ENCODE measurements at regions not wholly inside any gene's neighbourhood (a gene's known extent, or its start where the extent isn't known, plus 50 kb on each side); places are given as distances from the start of the nearest gene placed in this dataset.

DNA sequence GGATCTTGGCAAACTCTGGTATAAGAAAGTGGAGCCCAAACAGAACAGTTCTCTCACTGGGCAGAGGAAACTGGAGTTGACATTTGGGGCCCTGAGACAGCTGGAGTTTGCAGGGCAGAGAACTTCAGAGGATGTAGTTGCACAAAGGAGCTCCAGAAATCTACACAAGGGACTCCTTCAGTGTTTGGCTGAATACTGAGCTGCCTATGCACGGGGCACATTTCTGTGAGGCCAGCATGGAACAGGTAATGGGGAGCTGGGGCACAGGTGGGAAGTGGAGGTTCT, 169.3 kb downstream of the ANKRD60 start:
- DNase-seq (ENCODE audit: low read depth, low spot score) = no peak
- no peaks in the 10 kb centered on the region for H3K79me2 ChIP-seq (ENCODE audit: insufficient read depth, low read length)
- CTCF ChIA-PET = no interaction called here

More for the DNA sequence above, 169.3 kb downstream of the ANKRD60 start:
- no peaks in the 10 kb centered on the region for H3K9me2 ChIP-seq (ENCODE audit: insufficient read depth)
- BruUV-seq (replicated peaks) = no TSS peak
- RAD21 ChIA-PET (ENCODE audit: low non-redundant PET in 1 of 2, low total read pairs in 2 of 2, uncharacterized antibody in 2 of 2, unreplicated experiment in 2 of 2) = no interaction called here
- peaks cover 22% of the 10 kb centered on the region for H3K27me3 ChIP-seq (ENCODE audit: insufficient read depth, low read length)
- no peak overlapping the region for H3K4me2 ChIP-seq (ENCODE audit: low read length)
- H3K9ac ChIP-seq (ENCODE audit: low read length) = no peak overlapping the region
- no peaks in the 10 kb centered on the region for H4K20me1 ChIP-seq (ENCODE audit: insufficient read depth)
- H3K27ac ChIP-seq (ENCODE audit: low read depth, low read length) = no peak overlapping the region
- no peak overlapping the region for H3K4me3 ChIP-seq (replicated peaks in 1 of 2; ENCODE audit: low read depth in 1 of 2, low read length in 2 of 2)
- no peak overlapping the region for H2AFZ ChIP-seq (ENCODE audit: low read depth, low read length, poor library complexity, severe bottlenecking)
- H3K36me3 ChIP-seq (ENCODE audit: control insufficient read depth in 1 of 2, insufficient read depth in 2 of 2, low read length in 2 of 2) = no peaks in the 10 kb centered on the region
- TF ChIP-seq EZH2phosphoT487 (IDR thresholded peaks at IDR 0.05; ENCODE audit: borderline replicate concordance) (no peak), JUND (IDR thresholded peaks at IDR 0.05) (no peak), SP1 (IDR thresholded peaks at IDR 0.05; ENCODE audit: low read depth) (no peak), POLR2AphosphoS5 (IDR thresholded peaks at IDR 0.05; ENCODE audit: low read depth, low read length) (no peak), SRF (IDR thresholded peaks at IDR 0.05; ENCODE audit: low read depth) (no peak), SIN3A (IDR thresholded peaks at IDR 0.05; ENCODE audit: low read depth) (no peak), FOSL1 (IDR thresholded peaks at IDR 0.05; ENCODE audit: low read depth) (no peak), TCF7L2 (IDR thresholded peaks at IDR 0.05; ENCODE audit: borderline replicate concordance, extremely low read depth, insufficient read depth, insufficient read length) (no peak), CBX3 (IDR thresholded peaks at IDR 0.05; ENCODE audit: low read depth) (no peak), RAD21 (IDR thresholded peaks at IDR 0.05; ENCODE audit: low read depth) (no peak)
- TF ChIP-seq, protein P1, sequence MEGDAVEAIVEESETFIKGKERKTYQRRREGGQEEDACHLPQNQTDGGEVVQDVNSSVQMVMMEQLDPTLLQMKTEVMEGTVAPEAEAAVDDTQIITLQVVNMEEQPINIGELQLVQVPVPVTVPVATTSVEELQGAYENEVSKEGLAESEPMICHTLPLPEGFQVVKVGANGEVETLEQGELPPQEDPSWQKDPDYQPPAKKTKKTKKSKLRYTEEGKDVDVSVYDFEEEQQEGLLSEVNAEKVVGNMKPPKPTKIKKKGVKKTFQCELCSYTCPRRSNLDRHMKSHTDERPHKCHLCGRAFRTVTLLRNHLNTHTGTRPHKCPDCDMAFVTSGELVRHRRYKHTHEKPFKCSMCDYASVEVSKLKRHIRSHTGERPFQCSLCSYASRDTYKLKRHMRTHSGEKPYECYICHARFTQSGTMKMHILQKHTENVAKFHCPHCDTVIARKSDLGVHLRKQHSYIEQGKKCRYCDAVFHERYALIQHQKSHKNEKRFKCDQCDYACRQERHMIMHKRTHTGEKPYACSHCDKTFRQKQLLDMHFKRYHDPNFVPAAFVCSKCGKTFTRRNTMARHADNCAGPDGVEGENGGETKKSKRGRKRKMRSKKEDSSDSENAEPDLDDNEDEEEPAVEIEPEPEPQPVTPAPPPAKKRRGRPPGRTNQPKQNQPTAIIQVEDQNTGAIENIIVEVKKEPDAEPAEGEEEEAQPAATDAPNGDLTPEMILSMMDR (IDR thresholded peaks at IDR 0.05 in 2 of 3, conservative IDR thresholded peaks at IDR 0.05 in 1 of 3; ENCODE audit: borderline replicate concordance in 1 of 3, insufficient read depth in 1 of 3, low read depth in 2 of 3, low read length in 2 of 3) = no peak
- TF ChIP-seq, protein P2, sequence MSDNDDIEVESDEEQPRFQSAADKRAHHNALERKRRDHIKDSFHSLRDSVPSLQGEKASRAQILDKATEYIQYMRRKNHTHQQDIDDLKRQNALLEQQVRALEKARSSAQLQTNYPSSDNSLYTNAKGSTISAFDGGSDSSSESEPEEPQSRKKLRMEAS (IDR thresholded peaks at IDR 0.05) = no peak
- TF ChIP-seq, protein P3, sequence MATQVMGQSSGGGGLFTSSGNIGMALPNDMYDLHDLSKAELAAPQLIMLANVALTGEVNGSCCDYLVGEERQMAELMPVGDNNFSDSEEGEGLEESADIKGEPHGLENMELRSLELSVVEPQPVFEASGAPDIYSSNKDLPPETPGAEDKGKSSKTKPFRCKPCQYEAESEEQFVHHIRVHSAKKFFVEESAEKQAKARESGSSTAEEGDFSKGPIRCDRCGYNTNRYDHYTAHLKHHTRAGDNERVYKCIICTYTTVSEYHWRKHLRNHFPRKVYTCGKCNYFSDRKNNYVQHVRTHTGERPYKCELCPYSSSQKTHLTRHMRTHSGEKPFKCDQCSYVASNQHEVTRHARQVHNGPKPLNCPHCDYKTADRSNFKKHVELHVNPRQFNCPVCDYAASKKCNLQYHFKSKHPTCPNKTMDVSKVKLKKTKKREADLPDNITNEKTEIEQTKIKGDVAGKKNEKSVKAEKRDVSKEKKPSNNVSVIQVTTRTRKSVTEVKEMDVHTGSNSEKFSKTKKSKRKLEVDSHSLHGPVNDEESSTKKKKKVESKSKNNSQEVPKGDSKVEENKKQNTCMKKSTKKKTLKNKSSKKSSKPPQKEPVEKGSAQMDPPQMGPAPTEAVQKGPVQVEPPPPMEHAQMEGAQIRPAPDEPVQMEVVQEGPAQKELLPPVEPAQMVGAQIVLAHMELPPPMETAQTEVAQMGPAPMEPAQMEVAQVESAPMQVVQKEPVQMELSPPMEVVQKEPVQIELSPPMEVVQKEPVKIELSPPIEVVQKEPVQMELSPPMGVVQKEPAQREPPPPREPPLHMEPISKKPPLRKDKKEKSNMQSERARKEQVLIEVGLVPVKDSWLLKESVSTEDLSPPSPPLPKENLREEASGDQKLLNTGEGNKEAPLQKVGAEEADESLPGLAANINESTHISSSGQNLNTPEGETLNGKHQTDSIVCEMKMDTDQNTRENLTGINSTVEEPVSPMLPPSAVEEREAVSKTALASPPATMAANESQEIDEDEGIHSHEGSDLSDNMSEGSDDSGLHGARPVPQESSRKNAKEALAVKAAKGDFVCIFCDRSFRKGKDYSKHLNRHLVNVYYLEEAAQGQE (IDR thresholded peaks at IDR 0.05; ENCODE audit: low read depth) = no peak
- intact Hi-C loops (cut with micrococcal nuclease) = no loop called here
- no peaks in the 10 kb centered on the region for H3K9me3 ChIP-seq (ENCODE audit: control insufficient read depth in 1 of 2, insufficient read depth in 1 of 2, low read depth in 1 of 2, low read length in 2 of 2)
- POLR2A ChIA-PET = no interaction called here
- no peak for ATAC-seq
- H3K4me1 ChIP-seq (ENCODE audit: control insufficient read depth in 1 of 2, insufficient read depth in 2 of 2, low read length in 2 of 2) = no peaks in the 10 kb centered on the region

Measured in HCT116 (cell line).